ENCODE measurements at regions not wholly inside any gene's neighbourhood (a gene's known extent, or its start where the extent isn't known, plus 50 kb on each side); places are given as distances from the start of the nearest gene placed in this dataset.

DNA sequence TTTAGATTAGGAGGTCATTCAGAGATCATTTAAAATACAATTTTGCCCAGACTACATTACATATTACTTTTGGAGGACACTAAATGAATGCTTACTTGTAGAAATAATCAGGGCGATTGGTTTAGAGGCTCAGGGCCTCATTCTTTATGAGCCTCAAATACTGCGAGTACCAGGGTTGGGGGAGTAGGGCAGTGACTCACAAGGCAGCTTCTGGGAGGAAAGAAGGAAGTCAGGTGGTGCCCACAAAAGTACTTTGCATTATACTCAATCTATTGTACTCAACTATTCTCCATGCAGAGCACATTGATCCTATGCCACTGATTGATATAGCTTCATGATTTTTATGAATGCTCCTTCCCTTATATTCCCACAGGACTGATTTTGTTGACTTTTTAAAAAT is 166.9 kb downstream of the SOCS6 start:
- TF ChIP-seq POLR2AphosphoS5 (IDR thresholded peaks at IDR 0.05; ENCODE audit: low read depth, low read length) (no peak), POLR2A (IDR thresholded peaks at IDR 0.05; ENCODE audit: low read depth, low read length) (no peak)

Measured in GM12891 (cell line).